Immature natural killer cell (primary cell): ENCODE measurements at regions not wholly inside any gene's neighbourhood (a gene's known extent, or its start where the extent isn't known, plus 50 kb on each side); places are given as distances from the start of the nearest gene placed in this dataset.
A peak's percentile ranks its signal among the peaks of the same experiment; 100 is the strongest.
"Not testable (repeated sequence)": the region's sequence is repeated elsewhere in the genome, so short reads cannot be mapped to it uniquely, and the experiment has no call there.

ENCODE experiments used
- DNase-seq, 3 donors: peaks; one replicate each; pipeline ENCODE4 v3.0.0; 2022; ENCODE audit warnings: mixed read lengths in 1 of 3
- H3K27ac Mint-ChIP-seq, 6 donors: one replicate each; pipeline ENCODE4 v1.8.0; 2020; ENCODE audit warnings: mixed read lengths in 6 of 6, mild to moderate bottlenecking in 5 of 6, inconsistent platforms in 4 of 6, moderate library complexity in 3 of 6
- H3K27me3 Mint-ChIP-seq, 3 donors: one replicate each; pipeline ENCODE4 v1.8.0; 2020 to 2021; ENCODE audit warnings: low read depth in 3 of 3, mild to moderate bottlenecking in 3 of 3, mixed read lengths in 3 of 3, moderate library complexity in 3 of 3, inconsistent platforms in 1 of 3
- H3K36me3 Mint-ChIP-seq, 3 donors: one replicate each; pipeline ENCODE4 v1.8.0; 2020; ENCODE audit warnings: mixed read lengths in 3 of 3, inconsistent platforms in 2 of 3, mild to moderate bottlenecking in 2 of 3
- H3K4me1 Mint-ChIP-seq, 2 donors: one replicate each; pipeline ENCODE4 v1.8.0; 2020; ENCODE audit warnings: inconsistent platforms in 2 of 2, mild to moderate bottlenecking in 2 of 2, mixed read lengths in 2 of 2, moderate library complexity in 1 of 2
- H3K4me3 Mint-ChIP-seq, 5 donors: one replicate each; pipeline ENCODE4 v1.8.0; 2020; ENCODE audit warnings: mild to moderate bottlenecking in 5 of 5, mixed read lengths in 5 of 5, inconsistent platforms in 3 of 5, moderate library complexity in 3 of 5
- H3K9me3 Mint-ChIP-seq, 6 donors: one replicate each; pipeline ENCODE4 v1.8.0; 2020; ENCODE audit warnings: mild to moderate bottlenecking in 6 of 6, mixed read lengths in 6 of 6, inconsistent platforms in 4 of 6, moderate library complexity in 3 of 6

GRCh38 chr2:234363011-234363487, 133.8 kb downstream of the ARL4C start:
- Mint-ChIP-seq H3K4me3 (no peak overlapping the region), H3K9me3 (no peaks in the 10 kb centered on the region), H3K27ac (peak overlapping the region in 3 of 6 donors; percentile 45 to 62 (median 57)), H3K4me1 (peaks cover 19 to 45% of the 10 kb centered on the region in 2 donors), H3K36me3 (peaks cover 0 to 8% (median 4%) of the 10 kb centered on the region in 3 donors), H3K27me3 (peaks cover 2 to 5% (median 4%) of the 10 kb centered on the region in 3 donors)
- DNase-seq, result no peak

- peaks cover 15 to 40% of the 10 kb centered on the region in 2 donors for H3K4me1 Mint-ChIP-seq
- not testable (repeated sequence) for H3K9me3 Mint-ChIP-seq, H3K36me3 Mint-ChIP-seq, H3K27me3 Mint-ChIP-seq, H3K4me3 Mint-ChIP-seq, DNase-seq
- peak overlapping the region in 4 of 6 donors; percentile 9 to 36 (median 16) for H3K27ac Mint-ChIP-seq
Observed at GRCh38 chr2:234360313-234360975, 136.4 kb downstream of the ARL4C start.

GRCh38 chr2:234357666-234358065, 139.2 kb downstream of the ARL4C start:
- H3K4me3 Mint-ChIP-seq, result no peak overlapping the region
- H3K36me3 Mint-ChIP-seq, result peaks cover 0 to 17% (median 0%) of the 10 kb centered on the region in 3 donors
- H3K27me3 Mint-ChIP-seq, result peaks cover under 1 to 4% (median 4%) of the 10 kb centered on the region in 3 donors
- H3K9me3 Mint-ChIP-seq, result peaks cover 0 to 9% (median 3%) of the 10 kb centered on the region in 6 donors
- no peak for DNase-seq
- H3K4me1 Mint-ChIP-seq, result peaks cover 16 to 32% of the 10 kb centered on the region in 2 donors
- H3K27ac Mint-ChIP-seq, result no peak overlapping the region

GRCh38 chr2:234355808-234356365, 141.0 kb downstream of the ARL4C start:
- H3K36me3 Mint-ChIP-seq, result peaks cover 0 to 20% (median 0%) of the 10 kb centered on the region in 3 donors
- peaks cover 0 to 9% (median 3%) of the 10 kb centered on the region in 6 donors for H3K9me3 Mint-ChIP-seq
- H3K4me3 Mint-ChIP-seq, result no peak overlapping the region
- peaks cover 16 to 28% of the 10 kb centered on the region in 2 donors for H3K4me1 Mint-ChIP-seq
- H3K27ac Mint-ChIP-seq, result peak overlapping the region; percentile 1 to 89 (median 20)
- H3K27me3 Mint-ChIP-seq, result peaks cover 0 to 2% (median under 1%) of the 10 kb centered on the region in 3 donors
- no peak for DNase-seq

- Mint-ChIP-seq H3K27ac (peak overlapping the region in 1 of 6 donors; percentile 89), H3K9me3 (peaks cover 0 to 9% (median 3%) of the 10 kb centered on the region in 6 donors), H3K36me3 (peaks cover 0 to 15% (median 0%) of the 10 kb centered on the region in 3 donors), H3K27me3 (peaks cover 0 to 2% (median 0%) of the 10 kb centered on the region in 3 donors), H3K4me3 (no peak overlapping the region), H3K4me1 (peaks cover 13 to 23% of the 10 kb centered on the region in 2 donors)
- DNase-seq, result no peak
Observed at GRCh38 chr2:234355021-234355720, 141.7 kb downstream of the ARL4C start.

GRCh38 chr2:234352270-234352669, 144.6 kb downstream of the ARL4C start:
- Mint-ChIP-seq H3K36me3 (peaks cover 0 to 12% (median 0%) of the 10 kb centered on the region in 3 donors), H3K27ac (no peak overlapping the region), H3K4me1 (peaks cover 32 to 38% of the 10 kb centered on the region in 2 donors), H3K27me3 (peaks cover 0 to 2% (median 0%) of the 10 kb centered on the region in 3 donors), H3K4me3 (no peak overlapping the region), H3K9me3 (peaks cover 0 to 9% (median 3%) of the 10 kb centered on the region in 6 donors)
- DNase-seq, result no peak

GRCh38 chr2:234351866-234352265, 145.0 kb downstream of the ARL4C start:
- DNase-seq, H3K4me3 Mint-ChIP-seq, H3K27me3 Mint-ChIP-seq, H3K9me3 Mint-ChIP-seq, H3K27ac Mint-ChIP-seq: not testable (repeated sequence)
- Mint-ChIP-seq H3K36me3 (peaks cover 0 to 12% (median 0%) of the 10 kb centered on the region in 3 donors), H3K4me1 (peaks cover 34 to 42% of the 10 kb centered on the region in 2 donors)

- peak; percentile 46 to 54 (median 47) for DNase-seq
- Mint-ChIP-seq H3K4me1 (peaks cover 28 to 33% of the 10 kb centered on the region in 2 donors), H3K4me3 (peak overlapping the region; percentile 12 to 73 (median 40)), H3K36me3 (peaks cover 0 to 7% (median 0%) of the 10 kb centered on the region in 3 donors), H3K27ac (peak overlapping the region; percentile 88 to 96 (median 90)), H3K9me3 (peaks cover 0 to 4% (median 2%) of the 10 kb centered on the region in 6 donors), H3K27me3 (peaks cover 0 to 2% (median 0%) of the 10 kb centered on the region in 3 donors)
Observed at GRCh38 chr2:234348081-234348480, 148.8 kb downstream of the ARL4C start.

- Mint-ChIP-seq H3K27ac (peak overlapping the region in 4 of 6 donors; percentile 61 to 93 (median 68)), H3K4me3 (no peak overlapping the region), H3K27me3 (peaks cover 0 to 2% (median 1%) of the 10 kb centered on the region in 3 donors), H3K36me3 (no peaks in the 10 kb centered on the region), H3K9me3 (peaks cover 0 to 1% (median 0%) of the 10 kb centered on the region in 6 donors), H3K4me1 (peaks cover 28 to 33% of the 10 kb centered on the region in 2 donors)
- DNase-seq, result no peak
Observed at GRCh38 chr2:234345921-234346320, 151.0 kb downstream of the ARL4C start.

- no peak for DNase-seq
- Mint-ChIP-seq H3K27ac (peak overlapping the region in 1 of 6 donors; percentile 60), H3K9me3 (peaks cover 0 to 1% (median 0%) of the 10 kb centered on the region in 6 donors), H3K27me3 (peaks cover 0 to 2% (median 1%) of the 10 kb centered on the region in 3 donors), H3K36me3 (peaks cover 0 to 8% (median 0%) of the 10 kb centered on the region in 3 donors), H3K4me1 (peaks cover 25 to 31% of the 10 kb centered on the region in 2 donors), H3K4me3 (no peak overlapping the region)
Observed at GRCh38 chr2:234344012-234344411, 152.9 kb downstream of the ARL4C start.

- peaks cover 0 to 8% (median 0%) of the 10 kb centered on the region in 3 donors for H3K36me3 Mint-ChIP-seq
Observed at GRCh38 chr2:234343372-234343771, 153.5 kb downstream of the ARL4C start.

GRCh38 chr2:234341306-234341985, 155.4 kb downstream of the ARL4C start:
- peak overlapping the region in 3 of 6 donors; percentile 9 to 22 (median 13) for H3K27ac Mint-ChIP-seq
- H3K9me3 Mint-ChIP-seq, result peaks cover 0 to 1% (median 0%) of the 10 kb centered on the region in 6 donors
- peaks cover 0 to 13% (median 0%) of the 10 kb centered on the region in 3 donors for H3K36me3 Mint-ChIP-seq
- no peak for DNase-seq
- peaks cover 1 to 3% (median 2%) of the 10 kb centered on the region in 3 donors for H3K27me3 Mint-ChIP-seq
- peaks cover 7 to 8% of the 10 kb centered on the region in 2 donors for H3K4me1 Mint-ChIP-seq
- H3K4me3 Mint-ChIP-seq, result no peak overlapping the region

More at GRCh38 chr2:234343372-234343771, 153.5 kb downstream of the ARL4C start:
- Mint-ChIP-seq H3K27ac (peak overlapping the region in 2 of 6 donors; percentile 37 to 50), H3K4me3 (no peak overlapping the region), H3K4me1 (peaks cover 19 to 25% of the 10 kb centered on the region in 2 donors), H3K9me3 (peaks cover 0 to 1% (median 0%) of the 10 kb centered on the region in 6 donors), H3K27me3 (peaks cover 0 to 2% (median 1%) of the 10 kb centered on the region in 3 donors)
- no peak for DNase-seq

GRCh38 chr2:234339501-234339900, 157.4 kb downstream of the ARL4C start:
- Mint-ChIP-seq H3K9me3 (peaks cover 0 to under 1% (median 0%) of the 10 kb centered on the region in 6 donors), H3K27me3 (peaks cover 3 to 9% (median 4%) of the 10 kb centered on the region in 3 donors), H3K4me1 (peaks cover 19 to 21% of the 10 kb centered on the region in 2 donors), H3K27ac (peak overlapping the region in 2 of 6 donors; percentile 51 to 73), H3K4me3 (no peak overlapping the region), H3K36me3 (peaks cover 0 to 13% (median 0%) of the 10 kb centered on the region in 3 donors)
- DNase-seq, result no peak
